GM10266 (cell line): ENCODE measurements at regions not wholly inside any gene's neighbourhood (a gene's known extent, or its start where the extent isn't known, plus 50 kb on each side); places are given as distances from the start of the nearest gene placed in this dataset.

Experiments
- DNase-seq: peaks from one replicate; pipeline ENCODE4 v3.0.0; 2012; ENCODE audit errors: extremely low spot score
- CTCF ChIP-seq: IDR thresholded peaks from 2 replicates; pipeline ENCODE4 v1.5.1; 2012; ENCODE audit warnings: mild to moderate bottlenecking, low read depth; ENCODE audit not compliant: control insufficient read depth, insufficient read depth; ENCODE audit errors: missing control alignments

GRCh38 chr7:13062631-13063030 is 375.2 kb downstream of the ARL4A start:
- DNase-seq = no peak
- no peak for TF ChIP-seq CTCF

- no peak for DNase-seq
- no peak for TF ChIP-seq CTCF
Observed at GRCh38 chr7:13067036-13067435, 379.6 kb downstream of the ARL4A start.

GRCh38 chr7:13068032-13068431 is 380.6 kb downstream of the ARL4A start:
- TF ChIP-seq CTCF = no peak

GRCh38 chr7:13069841-13070240 is 382.4 kb downstream of the ARL4A start:
- no peak for DNase-seq
- no peak for TF ChIP-seq CTCF

More at GRCh38 chr7:13068032-13068431, 380.6 kb downstream of the ARL4A start:
- no peak for DNase-seq

- no peak for DNase-seq
Observed at GRCh38 chr7:13072014-13072413, 384.6 kb downstream of the ARL4A start.

GRCh38 chr7:13077466-13077865 is 390.0 kb downstream of the ARL4A start:
- no peak for TF ChIP-seq CTCF
- DNase-seq = no peak

More at GRCh38 chr7:13072014-13072413, 384.6 kb downstream of the ARL4A start:
- no peak for TF ChIP-seq CTCF

- TF ChIP-seq CTCF = no peak
Observed at GRCh38 chr7:13078105-13078504, 390.7 kb downstream of the ARL4A start.

More at GRCh38 chr7:13078105-13078504, 390.7 kb downstream of the ARL4A start:
- no peak for DNase-seq
